MM.1S (cell line): ENCODE measurements at regions not wholly inside any gene's neighbourhood (a gene's known extent, or its start where the extent isn't known, plus 50 kb on each side); places are given as distances from the start of the nearest gene placed in this dataset.

Source experiments
- DNase-seq: peaks from one replicate; pipeline ENCODE4 v3.0.0-alpha.2; 2015
- H2AFZ ChIP-seq: fragments of 300-600 bp; sonication (generic); 2 replicates; pipeline ENCODE4 v1.6.0; 2016; ENCODE audit warnings: antibody characterized with exemption, low read length
- H3F3A ChIP-seq: fragments of 300-600 bp; sonication (generic); 2 replicates; pipeline ENCODE4 v1.6.1; 2016; ENCODE audit warnings: mild to moderate bottlenecking, antibody characterized with exemption, low read length, moderate library complexity, mixed read lengths; ENCODE audit not compliant: insufficient read depth
- H3K27ac ChIP-seq: fragments of 300-600 bp; sonication (generic); 2 replicates; pipeline ENCODE4 v1.5.1; 2016; ENCODE audit warnings: mild to moderate bottlenecking, low read length
- H3K27me3 ChIP-seq: fragments of 300-600 bp; sonication (generic); replicated peaks from 2 replicates; pipeline ENCODE4 v1.6.0; 2016; ENCODE audit warnings: low read length; ENCODE audit not compliant: insufficient read depth
- H3K36me3 ChIP-seq: fragments of 300-600 bp; sonication (generic); replicated peaks from 2 replicates; pipeline ENCODE4 v1.6.1; 2016; ENCODE audit warnings: mild to moderate bottlenecking, low read length, mixed read lengths; ENCODE audit not compliant: insufficient read depth
- H3K4me1 ChIP-seq: fragments of 300-600 bp; sonication (generic); 2 replicates; pipeline ENCODE4 v1.6.1; 2016; ENCODE audit warnings: low read length, mixed read lengths
- H3K4me2 ChIP-seq: fragments of 300-600 bp; sonication (generic); 2 replicates; pipeline ENCODE4 v1.6.0; 2016; ENCODE audit warnings: low read depth, low read length
- H3K4me3 ChIP-seq: fragments of 300-600 bp; sonication (generic); 2 replicates; pipeline ENCODE4 v1.5.1; 2016; ENCODE audit warnings: low read length, mixed read lengths
- H3K79me2 ChIP-seq: fragments of 300-600 bp; sonication (generic); 2 replicates; pipeline ENCODE4 v1.6.1; 2016; ENCODE audit warnings: mixed run types, low read length, mixed read lengths
- H3K9ac ChIP-seq: fragments of 300-600 bp; sonication (generic); 2 replicates; pipeline ENCODE4 v1.6.1; 2016; ENCODE audit warnings: low read length, mixed read lengths
- H3K9me2 ChIP-seq: fragments of 300-600 bp; sonication (generic); replicated peaks from 2 replicates; pipeline ENCODE4 v1.6.1; 2016; ENCODE audit warnings: mild to moderate bottlenecking, low read length, mixed read lengths; ENCODE audit not compliant: insufficient read depth
- H3K9me3 ChIP-seq: fragments of 300-600 bp; sonication (generic); replicated peaks from 2 replicates; pipeline ENCODE4 v1.6.1; 2016; ENCODE audit warnings: mild to moderate bottlenecking, low read length, mixed read lengths; ENCODE audit not compliant: insufficient read depth
- H4K20me1 ChIP-seq: fragments of 300-600 bp; sonication (generic); 2 replicates; pipeline ENCODE4 v1.6.1; 2016; ENCODE audit warnings: mild to moderate bottlenecking, low read length, moderate library complexity, mixed read lengths; ENCODE audit not compliant: insufficient read depth
- EZH2 ChIP-seq: fragments of 300-600 bp; sonication (generic); optimal IDR thresholded peaks from 2 replicates; pipeline ENCODE3; 2017; ENCODE audit warnings: low read depth, mild to moderate bottlenecking, antibody characterized with exemption, low read length, mixed read lengths
- EZH2phosphoT487 ChIP-seq: fragments of 300-600 bp; sonication (generic); IDR thresholded peaks from 2 replicates; pipeline ENCODE4 v1.6.1; 2018; ENCODE audit warnings: antibody characterized with exemption, low read length
- TF ChIP-seq, protein P1 (sequence below): fragments of 300-600 bp; sonication (generic); IDR thresholded peaks from 2 replicates; pipeline ENCODE4 v1.5.1; 2016; ENCODE audit warnings: antibody characterized with exemption, low read length, mixed read lengths

DNA sequence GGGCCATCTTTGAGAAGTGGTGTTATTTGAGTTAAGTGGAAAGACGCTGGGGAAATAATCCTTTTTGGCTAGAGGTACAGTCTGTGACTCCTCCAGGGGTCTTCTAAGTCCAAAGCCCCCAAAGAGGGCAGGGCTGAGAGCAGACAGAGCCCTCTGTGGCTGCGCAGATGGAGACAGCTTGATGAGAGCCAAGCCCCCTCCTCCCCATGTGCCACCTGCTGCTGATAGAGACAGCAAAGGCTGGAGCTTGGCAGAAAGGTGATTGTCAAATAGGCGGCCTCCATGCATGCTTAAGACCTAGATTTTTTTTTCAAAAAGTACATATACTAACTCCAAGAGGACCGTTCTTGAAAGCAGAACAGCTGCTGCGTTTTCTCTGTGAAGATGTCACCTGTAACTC lies 72.4 kb downstream of the CRYGS start:
- H3F3A ChIP-seq: no peaks in the 10 kb centered on the region
- no peak overlapping the region for H2AFZ ChIP-seq
- no peaks in the 10 kb centered on the region for H3K27me3 ChIP-seq
- no peak overlapping the region for H3K4me2 ChIP-seq
- H4K20me1 ChIP-seq: no peaks in the 10 kb centered on the region
- no peak for DNase-seq
- H3K4me1 ChIP-seq: 0 out of 2 replicates have a peak, but pooled peaks cover 4% of the 10 kb centered on the region
- H3K9me2 ChIP-seq: no peaks in the 10 kb centered on the region
- H3K4me3 ChIP-seq: no peak overlapping the region
- H3K79me2 ChIP-seq: no peaks in the 10 kb centered on the region
- no peaks in the 10 kb centered on the region for H3K9me3 ChIP-seq
- TF ChIP-seq EZH2phosphoT487: no peak
- no peak for TF ChIP-seq EZH2
- TF ChIP-seq, protein P1, sequence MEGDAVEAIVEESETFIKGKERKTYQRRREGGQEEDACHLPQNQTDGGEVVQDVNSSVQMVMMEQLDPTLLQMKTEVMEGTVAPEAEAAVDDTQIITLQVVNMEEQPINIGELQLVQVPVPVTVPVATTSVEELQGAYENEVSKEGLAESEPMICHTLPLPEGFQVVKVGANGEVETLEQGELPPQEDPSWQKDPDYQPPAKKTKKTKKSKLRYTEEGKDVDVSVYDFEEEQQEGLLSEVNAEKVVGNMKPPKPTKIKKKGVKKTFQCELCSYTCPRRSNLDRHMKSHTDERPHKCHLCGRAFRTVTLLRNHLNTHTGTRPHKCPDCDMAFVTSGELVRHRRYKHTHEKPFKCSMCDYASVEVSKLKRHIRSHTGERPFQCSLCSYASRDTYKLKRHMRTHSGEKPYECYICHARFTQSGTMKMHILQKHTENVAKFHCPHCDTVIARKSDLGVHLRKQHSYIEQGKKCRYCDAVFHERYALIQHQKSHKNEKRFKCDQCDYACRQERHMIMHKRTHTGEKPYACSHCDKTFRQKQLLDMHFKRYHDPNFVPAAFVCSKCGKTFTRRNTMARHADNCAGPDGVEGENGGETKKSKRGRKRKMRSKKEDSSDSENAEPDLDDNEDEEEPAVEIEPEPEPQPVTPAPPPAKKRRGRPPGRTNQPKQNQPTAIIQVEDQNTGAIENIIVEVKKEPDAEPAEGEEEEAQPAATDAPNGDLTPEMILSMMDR: no peak
- no peaks in the 10 kb centered on the region for H3K36me3 ChIP-seq
- no peak overlapping the region for H3K27ac ChIP-seq
- no peak overlapping the region for H3K9ac ChIP-seq

- no peak for DNase-seq
- H3F3A ChIP-seq: no peaks in the 10 kb centered on the region
- no peak overlapping the region for H3K27ac ChIP-seq
Observed at GRCh38 chr3:186469525-186469924, 74.7 kb downstream of the CRYGS start.

GRCh38 chr3:186467969-186468368 lies 76.2 kb downstream of the CRYGS start:
- Histone ChIP-seq H3K9ac (no peak overlapping the region), H3K4me2 (no peak overlapping the region), H3K27me3 (no peaks in the 10 kb centered on the region), H3K9me3 (no peaks in the 10 kb centered on the region), H3K79me2 (no peaks in the 10 kb centered on the region), H4K20me1 (no peaks in the 10 kb centered on the region), H3K27ac (no peak overlapping the region), H3K9me2 (no peaks in the 10 kb centered on the region), H3F3A (no peaks in the 10 kb centered on the region), H3K36me3 (no peaks in the 10 kb centered on the region), H3K4me3 (no peak overlapping the region), H2AFZ (no peak overlapping the region), H3K4me1 (0 out of 2 replicates have a peak, but pooled peaks cover 4% of the 10 kb centered on the region)
- no peak for TF ChIP-seq EZH2phosphoT487
- no peak for TF ChIP-seq EZH2
- TF ChIP-seq, protein P1: no peak
- no peak for DNase-seq

More at GRCh38 chr3:186469525-186469924, 74.7 kb downstream of the CRYGS start:
- no peak overlapping the region for H2AFZ ChIP-seq
- no peak overlapping the region for H3K9ac ChIP-seq
- TF ChIP-seq, protein P1: no peak
- TF ChIP-seq EZH2 (no peak), EZH2phosphoT487 (no peak)
- H4K20me1 ChIP-seq: no peaks in the 10 kb centered on the region
- 0 out of 2 replicates have a peak overlapping the region, but pooled peaks have one; percentile 8 for H3K4me2 ChIP-seq
- H3K36me3 ChIP-seq: no peaks in the 10 kb centered on the region
- H3K9me2 ChIP-seq: no peaks in the 10 kb centered on the region
- 0 out of 2 replicates have a peak, but pooled peaks cover 4% of the 10 kb centered on the region for H3K4me1 ChIP-seq
- no peaks in the 10 kb centered on the region for H3K9me3 ChIP-seq
- no peak overlapping the region for H3K4me3 ChIP-seq
- no peaks in the 10 kb centered on the region for H3K27me3 ChIP-seq
- no peaks in the 10 kb centered on the region for H3K79me2 ChIP-seq
